ENCODE measurements at regions not wholly inside any gene's neighbourhood (a gene's known extent, or its start where the extent isn't known, plus 50 kb on each side); places are given as distances from the start of the nearest gene placed in this dataset.
"Not testable (repeated sequence)": the region's sequence is repeated elsewhere in the genome, so short reads cannot be mapped to it uniquely, and the experiment has no call there.

- Mint-ChIP-seq H3K36me3 (ENCODE audit: low read depth) (no peaks in the 10 kb centered on the region), H3K4me3 (no peak overlapping the region), H3K4me1 (no peaks in the 10 kb centered on the region), H3K27ac (no peak overlapping the region), H3K27me3 (no peaks in the 10 kb centered on the region), H3K9me3 (peaks cover 16% of the 10 kb centered on the region)
- no peak for ATAC-seq (replicated peaks)
These were observed 128.2 kb upstream of the IRX2 start for GRCh38 chr5:2879701-2880100.

- Mint-ChIP-seq H3K27ac (no peak overlapping the region), H3K27me3 (no peaks in the 10 kb centered on the region), H3K9me3 (peaks cover 15% of the 10 kb centered on the region), H3K4me1 (no peaks in the 10 kb centered on the region), H3K36me3 (ENCODE audit: low read depth) (no peaks in the 10 kb centered on the region), H3K4me3 (no peak overlapping the region)
- ATAC-seq (replicated peaks) = no peak
These were observed 126.0 kb upstream of the IRX2 start for GRCh38 chr5:2877522-2877921.

GRCh38 chr5:2876183-2876582 lies 124.7 kb upstream of the IRX2 start:
- Mint-ChIP-seq H3K36me3 (ENCODE audit: low read depth) (no peaks in the 10 kb centered on the region), H3K9me3 (peaks cover 15% of the 10 kb centered on the region), H3K4me3 (no peak overlapping the region), H3K4me1 (no peaks in the 10 kb centered on the region), H3K27me3 (no peaks in the 10 kb centered on the region), H3K27ac (no peak overlapping the region)
- ATAC-seq (replicated peaks) = no peak

- Mint-ChIP-seq H3K27me3 (no peaks in the 10 kb centered on the region), H3K4me1 (no peaks in the 10 kb centered on the region), H3K9me3 (peaks cover 13% of the 10 kb centered on the region), H3K27ac (no peak overlapping the region), H3K4me3 (no peak overlapping the region), H3K36me3 (ENCODE audit: low read depth) (no peaks in the 10 kb centered on the region)
- ATAC-seq (replicated peaks) = no peak
These were observed 122.6 kb upstream of the IRX2 start for GRCh38 chr5:2874099-2874498.

GRCh38 chr5:2872676-2873075 lies 121.2 kb upstream of the IRX2 start:
- ATAC-seq (replicated peaks) = no peak
- H3K36me3 Mint-ChIP-seq (ENCODE audit: low read depth) = no peaks in the 10 kb centered on the region
- no peak overlapping the region for H3K4me3 Mint-ChIP-seq
- H3K4me1 Mint-ChIP-seq = no peaks in the 10 kb centered on the region
- H3K27me3 Mint-ChIP-seq = no peaks in the 10 kb centered on the region
- H3K9me3 Mint-ChIP-seq = peaks cover 13% of the 10 kb centered on the region
- no peak overlapping the region for H3K27ac Mint-ChIP-seq

GRCh38 chr5:2871282-2871681 lies 119.8 kb upstream of the IRX2 start:
- no peaks in the 10 kb centered on the region for H3K36me3 Mint-ChIP-seq (ENCODE audit: low read depth)
- ATAC-seq (replicated peaks) = no peak
- H3K9me3 Mint-ChIP-seq = peaks cover 13% of the 10 kb centered on the region
- no peak overlapping the region for H3K27ac Mint-ChIP-seq
- no peaks in the 10 kb centered on the region for H3K4me1 Mint-ChIP-seq
- no peaks in the 10 kb centered on the region for H3K27me3 Mint-ChIP-seq
- H3K4me3 Mint-ChIP-seq = no peak overlapping the region

GRCh38 chr5:2869471-2869870 lies 118.0 kb upstream of the IRX2 start:
- H3K27ac Mint-ChIP-seq = no peak overlapping the region
- no peak overlapping the region for H3K4me3 Mint-ChIP-seq
- H3K36me3 Mint-ChIP-seq (ENCODE audit: low read depth) = no peaks in the 10 kb centered on the region
- ATAC-seq (replicated peaks) = no peak
- H3K27me3 Mint-ChIP-seq = no peaks in the 10 kb centered on the region
- H3K9me3 Mint-ChIP-seq = peaks cover 10% of the 10 kb centered on the region
- no peaks in the 10 kb centered on the region for H3K4me1 Mint-ChIP-seq

- Mint-ChIP-seq H3K27ac (no peak overlapping the region), H3K4me3 (no peak overlapping the region), H3K9me3 (peaks cover 7% of the 10 kb centered on the region), H3K4me1 (no peaks in the 10 kb centered on the region), H3K36me3 (ENCODE audit: low read depth) (no peaks in the 10 kb centered on the region), H3K27me3 (no peaks in the 10 kb centered on the region)
- no peak for ATAC-seq (replicated peaks)
These were observed 116.0 kb upstream of the IRX2 start for GRCh38 chr5:2867373-2867933.

- Mint-ChIP-seq H3K27ac (no peak overlapping the region), H3K27me3 (no peaks in the 10 kb centered on the region), H3K9me3 (peaks cover 7% of the 10 kb centered on the region), H3K36me3 (ENCODE audit: low read depth) (no peaks in the 10 kb centered on the region), H3K4me1 (no peaks in the 10 kb centered on the region), H3K4me3 (no peak overlapping the region)
- no peak for ATAC-seq (replicated peaks)
These were observed 115.3 kb upstream of the IRX2 start for GRCh38 chr5:2866662-2867372.

- no peaks in the 10 kb centered on the region for H3K4me1 Mint-ChIP-seq
- no peak for ATAC-seq (replicated peaks)
- H3K4me3 Mint-ChIP-seq = no peak overlapping the region
- peaks cover 7% of the 10 kb centered on the region for H3K9me3 Mint-ChIP-seq
- no peaks in the 10 kb centered on the region for H3K27me3 Mint-ChIP-seq
- no peak overlapping the region for H3K27ac Mint-ChIP-seq
- H3K36me3 Mint-ChIP-seq (ENCODE audit: low read depth) = no peaks in the 10 kb centered on the region
These were observed 114.4 kb upstream of the IRX2 start for GRCh38 chr5:2865856-2866255.

GRCh38 chr5:2864515-2865105 lies 113.1 kb upstream of the IRX2 start:
- H3K27ac Mint-ChIP-seq = no peak overlapping the region
- no peak for ATAC-seq (replicated peaks)
- H3K4me1 Mint-ChIP-seq = no peaks in the 10 kb centered on the region
- H3K4me3 Mint-ChIP-seq = no peak overlapping the region
- H3K27me3 Mint-ChIP-seq = no peaks in the 10 kb centered on the region
- H3K36me3 Mint-ChIP-seq (ENCODE audit: low read depth) = no peaks in the 10 kb centered on the region
- peaks cover 4% of the 10 kb centered on the region for H3K9me3 Mint-ChIP-seq

- no peaks in the 10 kb centered on the region for H3K27me3 Mint-ChIP-seq
- ATAC-seq (replicated peaks) = no peak
- H3K4me1 Mint-ChIP-seq = no peaks in the 10 kb centered on the region
- no peaks in the 10 kb centered on the region for H3K36me3 Mint-ChIP-seq (ENCODE audit: low read depth)
- H3K9me3 Mint-ChIP-seq = no peaks in the 10 kb centered on the region
- H3K27ac Mint-ChIP-seq = no peak overlapping the region
- H3K4me3 Mint-ChIP-seq = no peak overlapping the region
These were observed 112.4 kb upstream of the IRX2 start for GRCh38 chr5:2863675-2864433.

- ATAC-seq (replicated peaks) = no peak
- H3K9me3 Mint-ChIP-seq = no peaks in the 10 kb centered on the region
- H3K27me3 Mint-ChIP-seq = no peaks in the 10 kb centered on the region
- H3K4me1 Mint-ChIP-seq = no peaks in the 10 kb centered on the region
- no peak overlapping the region for H3K27ac Mint-ChIP-seq
- H3K36me3 Mint-ChIP-seq (ENCODE audit: low read depth) = no peaks in the 10 kb centered on the region
- H3K4me3 Mint-ChIP-seq = no peak overlapping the region
These were observed 111.7 kb upstream of the IRX2 start for GRCh38 chr5:2863133-2863532.

GRCh38 chr5:2862176-2862575 lies 110.7 kb upstream of the IRX2 start:
- not testable (repeated sequence) for H3K4me3 Mint-ChIP-seq; ATAC-seq (replicated peaks); H3K9me3 Mint-ChIP-seq; H3K27ac Mint-ChIP-seq; H3K27me3 Mint-ChIP-seq; H3K4me1 Mint-ChIP-seq; H3K36me3 Mint-ChIP-seq (ENCODE audit: low read depth)

GRCh38 chr5:2861605-2862004 lies 110.1 kb upstream of the IRX2 start:
- H3K4me3 Mint-ChIP-seq = no peak overlapping the region
- no peak overlapping the region for H3K27ac Mint-ChIP-seq
- H3K9me3 Mint-ChIP-seq = no peaks in the 10 kb centered on the region
- ATAC-seq (replicated peaks) = no peak
- no peaks in the 10 kb centered on the region for H3K4me1 Mint-ChIP-seq
- H3K27me3 Mint-ChIP-seq = no peaks in the 10 kb centered on the region
- no peaks in the 10 kb centered on the region for H3K36me3 Mint-ChIP-seq (ENCODE audit: low read depth)
